DND-41 (cell line): ENCODE measurements at regions not wholly inside any gene's neighbourhood (a gene's known extent, or its start where the extent isn't known, plus 50 kb on each side); places are given as distances from the start of the nearest gene placed in this dataset.

Source experiments
- EZH2 ChIP-seq: IDR thresholded peaks from 3 replicates; pipeline ENCODE4 v1.6.1; 2012; ENCODE audit warnings: borderline replicate concordance, low read depth, mild to moderate bottlenecking, moderate library complexity, low read length, inconsistent platforms; ENCODE audit not compliant: severe bottlenecking
- TF ChIP-seq, protein P1 (sequence below): IDR thresholded peaks from 2 replicates; pipeline ENCODE4 v1.5.1; 2012; ENCODE audit warnings: borderline replicate concordance, low read length, moderate library complexity, mild to moderate bottlenecking; ENCODE audit not compliant: poor library complexity, severe bottlenecking; ENCODE audit errors: extremely low read depth

DNA sequence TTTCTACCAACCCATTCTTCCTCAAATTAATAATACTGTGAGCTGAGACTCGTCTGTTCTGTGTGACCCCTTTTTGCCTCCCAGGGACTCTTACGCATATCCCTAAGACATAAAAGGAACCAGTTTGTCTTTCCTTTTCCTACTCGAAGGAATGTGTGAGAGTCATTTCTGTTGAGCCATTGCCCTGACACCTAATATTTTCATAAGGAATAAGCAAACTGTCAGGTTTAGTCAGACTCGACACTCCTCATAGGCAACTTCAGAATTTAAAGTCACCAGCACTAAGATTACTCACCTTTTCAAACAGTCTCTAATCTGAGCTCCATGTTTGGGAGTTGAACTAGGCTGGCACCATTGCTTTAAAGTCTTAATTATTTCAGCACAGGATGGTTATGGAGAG is 305.5 kb downstream of the IKZF2 start:
- TF ChIP-seq, protein P1, sequence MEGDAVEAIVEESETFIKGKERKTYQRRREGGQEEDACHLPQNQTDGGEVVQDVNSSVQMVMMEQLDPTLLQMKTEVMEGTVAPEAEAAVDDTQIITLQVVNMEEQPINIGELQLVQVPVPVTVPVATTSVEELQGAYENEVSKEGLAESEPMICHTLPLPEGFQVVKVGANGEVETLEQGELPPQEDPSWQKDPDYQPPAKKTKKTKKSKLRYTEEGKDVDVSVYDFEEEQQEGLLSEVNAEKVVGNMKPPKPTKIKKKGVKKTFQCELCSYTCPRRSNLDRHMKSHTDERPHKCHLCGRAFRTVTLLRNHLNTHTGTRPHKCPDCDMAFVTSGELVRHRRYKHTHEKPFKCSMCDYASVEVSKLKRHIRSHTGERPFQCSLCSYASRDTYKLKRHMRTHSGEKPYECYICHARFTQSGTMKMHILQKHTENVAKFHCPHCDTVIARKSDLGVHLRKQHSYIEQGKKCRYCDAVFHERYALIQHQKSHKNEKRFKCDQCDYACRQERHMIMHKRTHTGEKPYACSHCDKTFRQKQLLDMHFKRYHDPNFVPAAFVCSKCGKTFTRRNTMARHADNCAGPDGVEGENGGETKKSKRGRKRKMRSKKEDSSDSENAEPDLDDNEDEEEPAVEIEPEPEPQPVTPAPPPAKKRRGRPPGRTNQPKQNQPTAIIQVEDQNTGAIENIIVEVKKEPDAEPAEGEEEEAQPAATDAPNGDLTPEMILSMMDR, result no peak
- no peak for TF ChIP-seq EZH2
